ENCODE measurements at regions not wholly inside any gene's neighbourhood (a gene's known extent, or its start where the extent isn't known, plus 50 kb on each side); places are given as distances from the start of the nearest gene placed in this dataset.

DNA sequence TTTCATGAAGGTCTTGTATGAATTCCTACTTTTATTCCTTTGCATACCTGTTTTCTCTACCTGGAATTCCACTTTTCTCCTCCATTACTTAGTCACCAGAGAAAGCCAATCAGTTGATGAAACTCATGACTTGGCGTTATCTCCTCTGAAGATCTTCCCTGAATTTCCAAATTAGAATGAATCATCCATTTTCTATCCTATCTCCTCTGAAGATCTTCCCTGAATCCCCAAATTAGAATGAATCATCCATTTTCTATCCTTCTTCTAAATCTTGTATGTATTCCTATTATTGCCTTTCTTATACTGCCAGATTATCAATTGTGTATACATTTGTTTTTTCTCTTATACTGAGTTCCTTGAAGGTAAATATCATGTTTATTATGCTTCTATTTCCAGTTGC is 440.4 kb downstream of the CCDC85A start:
- DNase-seq: no peak

DNA sequence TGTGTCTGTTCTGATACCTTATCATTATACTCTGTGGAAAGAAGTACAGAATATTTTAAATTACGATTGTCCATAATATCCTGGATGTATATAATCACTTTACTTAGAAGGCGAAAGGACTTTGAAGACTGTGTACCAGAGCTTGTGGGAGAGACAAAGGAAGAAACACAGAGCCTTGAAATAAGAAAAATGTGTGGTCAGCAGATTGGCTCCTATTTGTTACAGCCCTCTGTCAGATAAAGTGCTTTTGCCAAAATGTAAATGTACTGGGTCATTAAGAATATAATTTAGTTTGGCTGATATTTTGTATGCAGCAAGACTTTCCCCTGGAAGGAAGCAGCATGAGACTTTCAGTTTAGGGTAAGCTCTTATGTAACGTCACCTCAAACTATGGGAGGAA is 443.1 kb downstream of the CCDC85A start:
- no peak for DNase-seq

GRCh38 chr2:56630286-56630685 is 446.5 kb downstream of the CCDC85A start:
- DNase-seq: no peak

GRCh38 chr2:56647997-56648396 is 464.2 kb downstream of the CCDC85A start:
- no peak for DNase-seq

DNA sequence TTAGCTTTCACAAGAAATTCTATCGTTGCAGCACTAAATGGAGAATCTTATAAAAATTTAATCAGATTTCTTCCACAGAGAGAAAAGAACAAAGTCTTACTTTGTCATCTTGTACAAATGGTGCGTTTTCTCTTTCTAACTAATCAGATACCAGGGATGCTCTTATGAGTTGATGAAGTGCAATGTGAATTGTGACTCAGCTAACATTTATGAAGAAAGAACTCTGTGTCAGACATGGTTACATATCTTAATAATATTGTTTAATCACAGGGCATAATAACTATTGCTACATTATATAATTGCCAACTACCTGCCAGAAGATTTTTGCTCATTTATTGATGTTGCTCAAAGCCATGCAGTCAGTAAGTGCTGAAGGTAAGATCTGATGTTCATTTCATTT is 465.0 kb downstream of the CCDC85A start:
- no peak for DNase-seq

- DNase-seq: no peak
Observed at GRCh38 chr2:56654936-56655335, 471.1 kb downstream of the CCDC85A start.

DNA sequence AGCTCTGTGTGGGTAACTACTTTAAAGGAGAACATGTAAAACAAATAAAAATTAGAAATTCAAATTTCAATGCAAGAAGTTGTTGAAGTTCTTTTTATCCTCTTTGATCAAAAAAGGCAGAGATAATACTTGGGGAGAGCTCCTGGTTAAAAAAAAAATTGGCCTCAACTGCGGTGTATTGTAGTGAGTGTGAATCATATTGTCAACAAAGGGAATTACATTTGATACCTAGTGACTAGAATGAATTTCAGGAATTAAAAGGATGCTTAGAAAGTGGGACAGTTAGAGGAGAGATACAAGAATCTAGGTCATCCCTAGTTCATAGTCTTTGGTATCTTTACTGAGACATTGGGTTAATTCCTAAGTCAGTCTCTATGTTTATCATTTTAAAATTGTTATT is 473.0 kb downstream of the CCDC85A start:
- no peak for DNase-seq

DNA sequence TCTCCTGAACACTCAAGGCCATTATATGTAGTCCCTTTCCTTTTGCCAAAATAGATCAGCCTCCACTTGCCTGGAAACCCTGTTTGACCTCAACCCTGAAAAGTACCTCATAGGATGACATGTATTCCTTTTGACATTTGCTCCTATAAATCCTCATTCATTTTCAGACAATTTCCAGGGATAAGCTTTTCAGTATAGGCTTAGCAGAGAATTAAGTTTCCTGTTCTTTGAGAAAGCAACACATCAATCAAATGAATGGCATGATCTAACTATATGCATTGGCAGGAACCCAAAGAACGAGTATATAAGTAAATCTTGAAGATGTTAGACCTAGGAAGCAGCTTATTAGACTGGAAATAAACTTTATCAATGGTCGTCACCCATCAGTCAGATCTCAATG is 483.0 kb downstream of the CCDC85A start:
- no peak for DNase-seq

DNA sequence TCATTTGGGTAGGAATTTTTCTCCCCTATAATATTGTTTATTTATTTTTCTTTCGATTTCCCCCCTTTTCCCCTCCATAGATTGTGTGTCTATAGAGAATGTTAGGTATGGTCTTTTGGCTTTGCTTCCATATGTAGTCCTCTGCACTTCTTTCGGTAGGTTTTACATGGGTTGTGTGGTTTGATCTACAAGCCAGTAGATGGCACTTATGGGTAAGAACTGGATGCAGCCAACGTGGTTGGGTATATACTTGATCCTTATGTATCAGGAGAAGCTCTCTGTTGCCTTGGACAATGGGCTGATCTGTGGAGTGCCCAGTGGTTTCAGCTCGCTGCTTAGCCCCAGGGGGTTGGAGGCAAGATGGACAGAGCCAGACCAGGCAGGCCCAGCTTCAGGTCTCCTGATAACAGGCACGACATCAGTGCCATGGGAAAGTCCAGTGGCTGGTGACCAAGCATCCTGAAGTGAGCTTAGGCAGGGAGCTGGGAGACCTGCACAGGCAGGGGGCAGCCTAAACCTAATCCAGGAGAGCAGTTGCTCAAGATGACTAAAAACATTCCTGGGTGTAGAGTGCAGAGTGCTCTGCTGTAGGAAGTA is 488.3 kb downstream of the CCDC85A start:
- no peak for DNase-seq

- DNase-seq: no peak
Observed at GRCh38 chr2:56674084-56674483, 490.3 kb downstream of the CCDC85A start.

GRCh38 chr2:56676966-56677365 is 493.2 kb downstream of the CCDC85A start:
- no peak for DNase-seq

GRCh38 chr2:56680971-56681631 is 497.3 kb downstream of the CCDC85A start:
- DNase-seq: no peak

GRCh38 chr2:56681659-56682396 is 498.0 kb downstream of the CCDC85A start:
- DNase-seq: no peak

DNA sequence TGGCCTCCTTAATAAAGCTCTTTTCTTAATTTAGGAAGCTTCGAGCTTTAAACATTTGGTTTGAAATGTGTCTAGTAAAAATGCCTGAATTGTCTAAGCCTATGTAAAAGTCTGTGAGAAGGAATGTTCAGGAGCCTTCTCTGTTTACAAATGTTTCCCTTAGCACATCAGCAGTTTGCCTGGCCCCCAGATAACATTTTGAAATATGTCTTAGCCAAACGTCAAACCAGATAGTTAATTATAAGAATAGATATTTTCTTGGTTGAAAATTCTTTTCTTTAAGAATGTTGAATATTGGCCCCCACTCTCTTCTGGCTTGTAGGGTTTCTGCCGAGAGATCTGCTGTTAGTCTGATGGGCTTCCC is 498.6 kb downstream of the CCDC85A start:
- no peak for DNase-seq

DNA sequence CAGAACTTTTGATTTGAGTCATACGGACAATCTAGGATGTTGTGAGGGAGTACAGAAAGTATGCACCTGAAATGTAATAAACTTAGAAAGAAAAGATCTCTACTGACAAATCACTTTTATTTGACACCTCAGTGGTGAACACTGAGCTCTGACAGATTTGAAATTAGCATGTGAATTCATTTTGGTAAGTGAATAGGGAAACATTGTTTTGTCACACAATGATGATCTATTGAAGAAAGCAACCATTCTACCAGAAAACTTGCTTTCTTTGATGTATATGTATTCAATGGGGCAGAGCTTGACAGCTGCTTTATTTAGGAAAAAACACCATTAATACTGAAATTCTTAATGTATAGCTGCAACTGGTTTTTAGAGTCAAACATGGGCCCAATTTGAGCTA is 500.5 kb downstream of the CCDC85A start:
- DNase-seq: no peak

- no peak for DNase-seq
Observed at GRCh38 chr2:56685205-56685604, 501.4 kb downstream of the CCDC85A start.

DNA sequence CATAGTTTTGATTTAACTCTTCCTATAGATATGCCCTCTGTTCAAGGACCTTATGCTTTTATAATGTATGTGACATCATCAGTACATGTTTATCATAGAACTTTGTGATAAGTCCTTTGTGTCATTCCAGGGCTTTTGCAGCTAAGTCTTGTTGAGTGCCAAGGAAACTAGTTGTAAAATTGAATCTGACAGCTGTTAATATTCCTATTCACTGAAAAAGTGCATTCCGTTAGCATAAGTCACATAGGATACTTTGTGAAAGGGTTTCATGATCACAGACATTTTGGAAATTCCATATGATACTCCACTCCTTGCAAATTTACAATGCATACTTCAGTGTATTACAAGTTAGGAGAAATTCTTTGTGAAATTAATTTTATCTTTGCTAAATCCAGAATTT is 503.4 kb downstream of the CCDC85A start:
- no peak for DNase-seq

DNA sequence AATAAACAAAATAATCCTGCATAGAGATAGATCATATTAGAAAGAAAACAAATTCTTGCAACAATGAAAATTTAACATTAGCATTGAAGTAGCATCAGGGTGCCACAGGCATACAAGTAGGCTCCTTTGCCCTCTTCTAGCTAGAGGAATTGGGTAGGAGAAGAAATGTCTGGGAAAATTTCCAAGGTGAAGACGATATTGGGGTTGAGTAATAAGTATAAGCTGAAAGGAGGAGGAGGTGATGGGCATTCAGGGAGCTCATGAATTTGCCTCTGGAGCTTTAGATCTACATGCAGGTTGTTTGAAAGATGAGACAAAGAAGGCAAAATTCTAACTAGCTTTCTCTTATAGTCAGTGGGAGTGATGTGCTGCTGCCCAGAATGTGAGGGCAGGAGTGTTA is 504.9 kb downstream of the CCDC85A start:
- no peak for DNase-seq

DNA sequence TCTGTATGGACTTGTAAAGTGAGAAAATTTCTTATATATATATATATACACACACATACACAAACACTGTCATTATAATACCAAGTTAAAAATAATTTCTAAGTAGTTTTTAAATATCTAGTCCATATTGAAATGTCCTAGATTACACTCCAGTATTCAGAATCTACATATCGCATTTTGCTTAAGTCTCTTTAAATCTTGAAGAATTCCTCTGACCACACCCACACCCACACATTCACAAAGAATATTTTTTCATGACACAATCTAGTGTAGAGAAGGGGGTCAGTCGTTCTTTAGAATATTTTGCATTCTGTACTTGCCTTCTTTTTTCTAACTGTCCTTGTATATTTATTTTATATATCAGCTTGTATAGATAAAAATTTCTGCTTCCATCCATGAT is 509.7 kb downstream of the CCDC85A start:
- DNase-seq: no peak

- no peak for DNase-seq
Observed at GRCh38 chr2:56703001-56703400, 519.2 kb downstream of the CCDC85A start.

GRCh38 chr2:56705713-56706112 is 521.9 kb downstream of the CCDC85A start:
- DNase-seq: no peak

DNA sequence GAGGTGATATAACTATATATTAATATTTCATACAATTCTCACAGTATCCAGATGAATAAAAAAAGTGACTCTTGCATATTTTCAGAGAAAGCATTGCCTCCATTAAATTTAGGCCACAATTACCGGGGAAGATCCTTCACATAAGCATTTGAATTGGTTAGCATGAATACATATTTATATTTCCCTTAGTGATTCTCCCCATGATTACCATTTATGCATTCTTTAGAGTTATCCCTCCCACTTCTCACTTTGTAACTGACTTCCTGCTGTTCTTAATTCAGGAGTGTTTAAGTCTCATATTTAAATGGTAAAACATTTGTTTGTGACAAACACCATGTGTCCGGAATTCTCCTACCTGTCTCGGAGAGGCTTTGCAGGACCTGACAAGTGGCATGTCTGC is 523.4 kb downstream of the CCDC85A start:
- DNase-seq: no peak

- no peak for DNase-seq
Observed at GRCh38 chr2:56707650-56708049, 523.9 kb downstream of the CCDC85A start.

DNA sequence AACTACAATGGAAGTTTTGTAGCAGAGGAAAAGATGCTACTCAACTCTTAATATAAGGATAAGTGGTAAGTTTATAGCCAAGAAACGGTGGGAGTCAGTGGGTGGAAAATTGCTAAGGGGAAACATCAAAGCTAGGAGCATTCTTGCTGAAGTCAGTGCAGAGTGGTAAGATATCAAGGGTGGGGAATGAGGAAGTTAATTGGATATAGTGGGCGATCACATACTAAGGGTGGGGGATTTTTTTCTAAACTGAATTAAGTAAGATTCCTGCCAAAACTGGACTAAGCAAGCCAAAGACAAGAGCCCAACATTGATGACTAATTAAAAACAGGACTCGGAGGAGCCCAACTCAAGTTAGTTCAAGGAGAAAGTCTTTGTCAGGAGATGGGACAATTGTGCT is 525.4 kb downstream of the CCDC85A start:
- no peak for DNase-seq
